ENCODE measurements at regions not wholly inside any gene's neighbourhood (a gene's known extent, or its start where the extent isn't known, plus 50 kb on each side); places are given as distances from the start of the nearest gene placed in this dataset.
"Not testable (repeated sequence)": the region's sequence is repeated elsewhere in the genome, so short reads cannot be mapped to it uniquely, and the experiment has no call there.

- no peak for TF ChIP-seq EP300 (IDR thresholded peaks at IDR 0.05)
- no peak for TF ChIP-seq CTCF (IDR thresholded peaks at IDR 0.05)
- Histone ChIP-seq H3K9me3 (no peaks in the 10 kb centered on the region), H3K4me3 (no peak overlapping the region), H3K27ac (no peak overlapping the region), H3K4me1 (no peaks in the 10 kb centered on the region), H3K36me3 (no peaks in the 10 kb centered on the region), H3K27me3 (no peaks in the 10 kb centered on the region)
- intact Hi-C loops (cut with DNase I), result no loop called here
- DNase-seq, result no peak
Observed at GRCh38 chr18:4543711-4544110, 88.6 kb upstream of the DLGAP1 start.

- DNase-seq, result no peak
- Histone ChIP-seq H3K4me1 (no peaks in the 10 kb centered on the region), H3K36me3 (no peaks in the 10 kb centered on the region), H3K9me3 (peaks cover 0 to 3% (median 0%) of the 10 kb centered on the region in 4 donors), H3K27me3 (no peaks in the 10 kb centered on the region), H3K27ac (no peak overlapping the region), H3K4me3 (no peak overlapping the region)
- 88 to 92% methylated on average over 3 of the region's 3 CpGs for WGBS, 2 donors
- TF ChIP-seq POLR2A (IDR thresholded peaks at IDR 0.05), result no peak
- TF ChIP-seq EP300 (IDR thresholded peaks at IDR 0.05), result no peak
- no peak for TF ChIP-seq POLR2AphosphoS5 (IDR thresholded peaks at IDR 0.05)
- no peak for TF ChIP-seq CTCF (IDR thresholded peaks at IDR 0.05)
- intact Hi-C loops (cut with DNase I), result no loop called here
Observed at GRCh38 chr18:4541588-4541987, 86.5 kb upstream of the DLGAP1 start.

- no peaks in the 10 kb centered on the region for H3K36me3 ChIP-seq
- H3K27ac ChIP-seq, result no peak overlapping the region
- no peak for DNase-seq
- intact Hi-C loops (cut with DNase I), result no loop called here
- no peaks in the 10 kb centered on the region for H3K27me3 ChIP-seq
- no peak overlapping the region for H3K4me3 ChIP-seq
- no peak for TF ChIP-seq POLR2A (IDR thresholded peaks at IDR 0.05)
- no peak for TF ChIP-seq POLR2AphosphoS5 (IDR thresholded peaks at IDR 0.05)
- no peak for TF ChIP-seq EP300 (IDR thresholded peaks at IDR 0.05)
- no peak for TF ChIP-seq CTCF (IDR thresholded peaks at IDR 0.05)
- H3K4me1 ChIP-seq, result no peaks in the 10 kb centered on the region
- H3K9me3 ChIP-seq, result peaks cover 0 to 11% (median 1%) of the 10 kb centered on the region in 4 donors
Observed at GRCh38 chr18:4536447-4536846, 81.3 kb upstream of the DLGAP1 start.

GRCh38 chr18:4528405-4528804, 73.3 kb upstream of the DLGAP1 start:
- H3K4me1 ChIP-seq, result no peaks in the 10 kb centered on the region
- H3K4me3 ChIP-seq, result no peak overlapping the region
- H3K27me3 ChIP-seq, result no peaks in the 10 kb centered on the region
- intact Hi-C loops (cut with DNase I), result no loop called here
- peaks cover 0 to 6% (median 1%) of the 10 kb centered on the region in 4 donors for H3K9me3 ChIP-seq
- H3K27ac ChIP-seq, result no peak overlapping the region
- no peaks in the 10 kb centered on the region for H3K36me3 ChIP-seq
- TF ChIP-seq POLR2AphosphoS5 (IDR thresholded peaks at IDR 0.05), result no peak
- TF ChIP-seq POLR2A (IDR thresholded peaks at IDR 0.05), result no peak
- no peak for TF ChIP-seq EP300 (IDR thresholded peaks at IDR 0.05)
- no peak for TF ChIP-seq CTCF (IDR thresholded peaks at IDR 0.05)
- no peak for DNase-seq

- H3K27me3 ChIP-seq; H3K9me3 ChIP-seq; H3K4me1 ChIP-seq; H3K36me3 ChIP-seq; DNase-seq; H3K4me3 ChIP-seq; intact Hi-C loops (cut with DNase I); H3K27ac ChIP-seq: not testable (repeated sequence)
- 25 to 48% methylated on average over 10 of the region's 10 CpGs for WGBS, 2 donors
Observed at GRCh38 chr18:4527826-4528225, 72.7 kb upstream of the DLGAP1 start.
